ENCODE measurements at regions not wholly inside any gene's neighbourhood (a gene's known extent, or its start where the extent isn't known, plus 50 kb on each side); places are given as distances from the start of the nearest gene placed in this dataset.
"Not testable (repeated sequence)": the region's sequence is repeated elsewhere in the genome, so short reads cannot be mapped to it uniquely, and the experiment has no call there.

GRCh38 chr1:4068076-4068475, 168.0 kb upstream of the C1orf174 start:
- no peaks in the 10 kb centered on the region for H3K4me1 ChIP-seq
- intact Hi-C loops (cut with DNase I), result no loop called here
- no peaks in the 10 kb centered on the region for H3K36me3 ChIP-seq
- no peak overlapping the region for H3K27ac ChIP-seq
- no peak for TF ChIP-seq CTCF (IDR thresholded peaks at IDR 0.05)
- peaks cover 15% of the 10 kb centered on the region for H3K27me3 ChIP-seq (ENCODE audit: low read depth)
- H3K9me3 ChIP-seq, result no peaks in the 10 kb centered on the region
- DNase-seq, result no peak
- ATAC-seq, result no peak
- no peak overlapping the region for H3K4me3 ChIP-seq

DNA sequence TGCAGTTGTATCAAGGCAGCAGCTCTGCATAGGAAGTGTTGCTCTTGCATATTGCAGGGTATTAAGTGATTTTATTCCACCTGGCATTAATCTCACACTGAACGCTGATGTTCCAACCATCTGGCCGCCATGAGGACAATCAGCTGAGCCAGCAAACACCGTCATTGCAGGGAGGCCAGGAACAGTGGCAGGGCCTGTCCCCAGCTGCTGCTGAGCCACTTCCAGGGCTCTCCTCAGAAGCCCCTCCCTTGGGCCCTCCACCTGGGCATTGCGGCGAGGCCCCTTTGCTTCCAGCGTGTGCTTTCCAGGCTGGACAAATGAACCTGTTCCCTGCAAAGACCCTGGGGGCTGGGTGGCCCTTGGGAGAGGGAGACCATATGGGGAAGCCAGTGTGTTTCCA, 171.6 kb upstream of the C1orf174 start:
- intact Hi-C loops (cut with DNase I), result no loop called here
- TF ChIP-seq CTCF (IDR thresholded peaks at IDR 0.05), result no peak
- H3K27me3 ChIP-seq (ENCODE audit: low read depth), result peaks cover 14% of the 10 kb centered on the region
- no peak for ATAC-seq
- H3K9me3 ChIP-seq, result no peaks in the 10 kb centered on the region
- no peaks in the 10 kb centered on the region for H3K4me1 ChIP-seq
- no peak overlapping the region for H3K27ac ChIP-seq
- no peaks in the 10 kb centered on the region for H3K36me3 ChIP-seq
- no peak overlapping the region for H3K4me3 ChIP-seq
- DNase-seq, result no peak

DNA sequence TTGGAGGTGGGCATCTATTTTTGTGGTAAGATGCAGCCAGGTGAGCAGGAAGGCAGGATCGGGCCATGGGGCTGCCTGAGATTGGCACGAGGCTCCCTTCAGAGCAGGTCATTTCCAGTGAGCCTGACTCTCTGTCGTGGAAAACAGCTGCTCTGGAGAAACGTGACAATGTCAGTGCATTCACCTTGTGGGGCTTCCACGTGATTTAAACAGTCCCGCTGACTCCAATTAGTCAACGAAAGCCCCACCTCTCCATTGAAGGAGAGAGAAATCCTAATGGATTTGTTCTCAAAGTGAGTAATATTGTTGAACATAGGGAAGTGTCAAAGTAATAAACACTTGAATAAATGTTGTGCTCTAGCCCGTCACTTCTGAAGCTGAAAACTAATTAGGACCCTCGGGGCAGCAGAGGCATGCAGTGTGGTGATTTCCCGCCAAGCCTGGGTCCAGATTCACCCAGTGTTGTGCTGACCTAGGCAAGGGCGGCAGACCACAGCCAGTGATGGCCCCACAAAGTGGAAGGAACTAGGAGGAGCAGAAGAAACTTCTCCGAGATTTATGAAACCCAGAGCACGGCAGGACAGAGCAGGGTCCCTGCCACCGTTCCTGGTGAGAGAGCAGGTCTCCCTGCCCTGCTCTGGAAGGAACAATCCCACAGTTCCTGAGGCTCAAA, 172.5 kb upstream of the C1orf174 start:
- DNase-seq (no peak), ATAC-seq (no peak)
- Histone ChIP-seq H3K4me3 (no peak overlapping the region), H3K27me3 (ENCODE audit: low read depth) (peaks cover 14% of the 10 kb centered on the region), H3K9me3 (no peaks in the 10 kb centered on the region), H3K36me3 (no peaks in the 10 kb centered on the region), H3K27ac (no peak overlapping the region), H3K4me1 (no peaks in the 10 kb centered on the region)
- intact Hi-C loops (cut with DNase I), result no loop called here
- no peak for TF ChIP-seq CTCF (IDR thresholded peaks at IDR 0.05)

DNA sequence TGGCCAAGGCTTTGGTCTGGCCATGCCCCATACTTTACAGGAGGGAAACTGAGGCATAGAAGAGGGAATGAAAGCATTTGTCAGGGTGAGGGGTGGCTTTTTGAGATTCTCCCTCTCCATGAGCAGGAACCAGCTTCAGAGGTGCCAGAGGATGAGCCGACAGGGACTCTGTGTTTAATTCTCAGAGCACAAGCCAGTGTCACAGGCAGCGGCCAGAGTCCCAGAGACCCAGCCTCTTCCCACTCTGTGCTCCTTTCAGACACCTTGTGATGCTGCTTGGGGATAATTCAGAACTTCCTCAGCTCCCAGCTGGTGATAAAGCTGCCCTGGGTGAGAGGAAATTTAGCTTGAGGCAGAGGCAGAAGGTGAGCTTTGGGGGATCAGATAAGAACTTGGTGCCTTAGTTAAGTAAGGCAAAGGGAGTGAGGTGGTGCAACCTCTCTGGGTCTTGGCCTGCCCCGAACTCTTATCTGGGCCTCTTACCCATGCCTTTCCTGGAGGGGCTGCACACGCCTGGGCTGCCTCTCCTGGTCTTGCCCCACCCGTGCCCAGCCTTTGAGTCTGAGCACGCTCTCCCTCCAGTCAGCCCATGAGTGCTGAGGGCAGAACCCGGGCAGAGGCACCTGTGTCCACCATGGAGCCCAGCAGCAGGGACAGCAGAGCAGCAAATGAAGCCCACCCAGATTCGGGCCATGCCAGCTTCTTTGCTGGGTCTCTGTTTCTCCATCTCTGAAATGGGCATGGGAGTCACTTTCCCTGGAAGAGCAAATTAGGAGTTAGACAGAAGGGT, 175.6 kb upstream of the C1orf174 start:
- no peaks in the 10 kb centered on the region for H3K4me1 ChIP-seq
- TF ChIP-seq CTCF (IDR thresholded peaks at IDR 0.05), result no peak
- peaks cover 12% of the 10 kb centered on the region for H3K27me3 ChIP-seq (ENCODE audit: low read depth)
- H3K36me3 ChIP-seq, result no peaks in the 10 kb centered on the region
- no peaks in the 10 kb centered on the region for H3K9me3 ChIP-seq
- no peak for DNase-seq
- ATAC-seq, result no peak
- intact Hi-C loops (cut with DNase I), result no loop called here
- H3K27ac ChIP-seq, result no peak overlapping the region
- H3K4me3 ChIP-seq, result no peak overlapping the region

DNA sequence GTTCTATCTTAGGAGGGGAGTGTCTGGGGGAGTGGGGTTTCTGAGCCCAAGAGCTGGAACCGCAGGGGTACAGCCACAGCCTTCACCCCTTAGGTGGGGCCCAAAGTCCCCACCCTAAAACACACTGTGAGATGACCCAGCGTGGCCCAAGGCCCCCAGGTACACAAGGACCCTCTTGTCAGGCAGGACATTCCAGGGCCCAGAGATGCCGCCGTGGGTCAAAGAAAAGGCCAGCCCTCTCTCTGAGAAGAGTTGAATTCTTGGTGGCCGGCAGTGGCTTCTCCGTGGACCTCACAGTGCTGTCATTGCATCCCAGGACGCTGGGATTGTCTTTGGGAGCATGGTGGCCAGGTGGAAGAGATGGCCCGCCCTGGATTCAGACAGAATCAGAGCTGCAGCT, 176.3 kb upstream of the C1orf174 start:
- H3K27ac ChIP-seq, result no peak overlapping the region
- intact Hi-C loops (cut with DNase I), result no loop called here
- peaks cover 5% of the 10 kb centered on the region for H3K27me3 ChIP-seq (ENCODE audit: low read depth)
- DNase-seq (no peak), ATAC-seq (no peak)
- H3K4me1 ChIP-seq, result no peaks in the 10 kb centered on the region
- H3K9me3 ChIP-seq, result no peaks in the 10 kb centered on the region
- no peak for TF ChIP-seq CTCF (IDR thresholded peaks at IDR 0.05)
- H3K4me3 ChIP-seq, result no peak overlapping the region
- no peaks in the 10 kb centered on the region for H3K36me3 ChIP-seq

GRCh38 chr1:4078091-4078962, 178.3 kb upstream of the C1orf174 start:
- H3K4me3 ChIP-seq; H3K4me1 ChIP-seq; ATAC-seq; H3K27me3 ChIP-seq (ENCODE audit: low read depth); DNase-seq; intact Hi-C loops (cut with DNase I); H3K9me3 ChIP-seq; H3K27ac ChIP-seq; H3K36me3 ChIP-seq: not testable (repeated sequence)

All from lower lobe of right lung (tissue), 2 donors.